A172 (cell line): ENCODE measurements at regions not wholly inside any gene's neighbourhood (a gene's known extent, or its start where the extent isn't known, plus 50 kb on each side); places are given as distances from the start of the nearest gene placed in this dataset.

Source experiments
- DNase-seq: peaks from one replicate; pipeline ENCODE4 v3.0.0-alpha.2; 2015; ENCODE audit warnings: low spot score

DNA sequence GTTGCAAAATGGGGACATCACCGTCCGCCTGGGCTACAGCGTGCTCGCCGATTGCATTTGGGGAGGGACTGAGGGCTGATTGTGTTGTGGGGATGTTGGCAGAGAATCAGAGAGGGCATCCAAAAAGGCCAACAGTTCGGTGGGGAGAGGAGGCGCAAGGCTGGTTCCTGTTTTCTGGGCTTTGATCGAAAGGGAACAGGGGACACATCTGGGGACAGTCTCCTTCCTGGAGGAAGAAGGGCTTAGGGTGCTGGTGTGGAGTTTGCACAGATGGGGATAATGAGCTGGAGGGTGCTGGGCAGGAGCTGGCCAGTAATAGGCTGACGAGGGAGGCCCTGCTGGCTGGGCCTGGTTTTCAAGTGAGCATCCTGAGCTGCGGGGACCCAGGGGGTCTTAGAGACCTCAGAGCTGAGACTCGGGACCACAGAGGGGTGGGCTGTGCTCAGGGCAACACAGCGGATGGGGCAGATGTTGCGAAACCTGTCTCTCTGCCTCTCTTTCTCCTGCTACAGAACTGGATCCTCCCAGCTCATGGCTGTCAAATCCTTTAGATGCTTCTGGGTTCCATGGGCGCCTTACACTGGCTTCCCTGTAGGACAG lies 288.7 kb downstream of the SEC14L1 start:
- no peak for DNase-seq

GRCh38 chr17:77429969-77430752 lies 289.4 kb downstream of the SEC14L1 start:
- peak; percentile 97 for DNase-seq

DNA sequence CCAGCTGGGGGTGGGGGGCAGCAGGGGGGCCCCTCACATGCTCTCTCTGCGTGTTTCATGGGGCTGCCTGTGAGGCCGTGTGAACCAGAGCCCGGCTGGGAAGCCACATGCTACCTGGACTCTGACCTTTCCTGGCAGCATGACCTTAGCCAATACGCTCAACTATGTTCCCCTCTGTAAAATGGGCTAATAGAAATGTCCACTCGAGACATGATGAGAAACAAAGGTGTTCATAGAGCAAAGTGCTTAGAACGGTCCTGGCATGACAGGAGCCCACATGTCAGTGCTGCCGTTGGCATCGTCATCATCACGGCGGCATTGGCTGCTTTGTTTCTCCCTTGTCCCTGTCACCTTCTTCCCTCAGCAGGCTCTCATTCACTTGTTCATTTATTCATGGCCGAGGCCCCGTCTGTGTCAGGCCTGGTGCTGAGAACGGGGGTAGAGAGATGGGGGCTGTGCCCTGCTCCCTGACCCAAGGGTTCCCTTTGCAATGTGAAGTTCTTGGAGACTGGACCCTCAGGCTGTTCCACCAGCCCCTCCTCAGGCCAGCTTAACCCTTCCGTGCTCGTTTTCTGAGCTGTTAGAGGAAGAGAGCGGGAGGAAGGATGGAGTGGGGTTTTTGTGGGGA lies 291.4 kb downstream of the SEC14L1 start:
- DNase-seq: no peak

GRCh38 chr17:77432742-77433141 lies 292.0 kb downstream of the SEC14L1 start:
- no peak for DNase-seq

- no peak for DNase-seq
Measured at GRCh38 chr17:77433385-77434135, 292.8 kb downstream of the SEC14L1 start.

DNA sequence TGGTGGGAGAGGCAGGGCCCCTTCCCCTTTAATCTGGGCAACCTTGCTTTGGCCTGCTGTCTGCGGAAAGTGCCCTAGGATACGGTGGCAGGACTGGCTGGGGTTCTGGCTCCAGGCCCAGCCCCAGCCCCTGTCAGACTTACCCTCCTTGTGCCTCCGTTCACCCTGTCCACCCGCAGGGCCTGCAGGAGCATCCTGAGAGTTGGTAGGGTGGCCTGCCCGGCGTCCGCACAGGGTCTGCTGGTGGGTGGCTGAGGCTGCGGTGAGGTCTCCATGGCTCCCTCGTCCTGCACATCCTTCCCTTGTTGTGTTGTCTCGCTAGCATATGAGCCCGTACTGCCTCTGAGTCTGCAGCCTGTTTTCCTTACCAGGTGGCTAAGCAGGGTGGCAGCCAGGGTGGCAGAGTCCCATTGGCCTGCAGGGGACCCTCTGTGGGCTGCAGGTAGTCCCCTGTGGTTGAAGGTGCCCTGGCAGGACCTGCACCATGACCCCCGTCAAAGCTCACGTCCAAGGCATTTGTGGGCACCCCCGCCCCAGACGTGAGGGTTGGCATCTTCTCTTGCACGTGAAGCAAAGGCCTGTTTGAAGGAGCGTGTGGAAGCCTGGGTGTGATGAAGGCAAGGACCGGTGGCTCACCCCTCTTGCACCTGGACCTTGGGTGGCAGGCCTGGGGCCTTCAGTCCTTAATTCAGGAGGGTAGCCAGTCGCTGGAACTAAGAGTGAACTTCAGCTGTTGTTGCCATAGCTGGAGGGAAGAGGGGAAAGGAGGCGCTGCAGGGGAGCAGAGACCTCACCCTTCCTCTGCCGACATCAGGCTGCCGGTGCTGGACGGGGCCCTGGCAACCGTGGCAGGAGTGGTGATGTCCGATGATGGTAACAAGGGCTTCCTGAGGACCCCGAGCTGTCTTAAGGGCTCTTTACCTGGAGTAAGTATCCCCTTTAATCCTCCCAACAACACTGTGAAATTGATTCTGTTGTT lies 293.7 kb downstream of the SEC14L1 start:
- DNase-seq: no peak

GRCh38 chr17:77435272-77436057 lies 294.7 kb downstream of the SEC14L1 start:
- DNase-seq: no peak

- DNase-seq: no peak
Measured at GRCh38 chr17:77436058-77436442, 295.3 kb downstream of the SEC14L1 start.

DNA sequence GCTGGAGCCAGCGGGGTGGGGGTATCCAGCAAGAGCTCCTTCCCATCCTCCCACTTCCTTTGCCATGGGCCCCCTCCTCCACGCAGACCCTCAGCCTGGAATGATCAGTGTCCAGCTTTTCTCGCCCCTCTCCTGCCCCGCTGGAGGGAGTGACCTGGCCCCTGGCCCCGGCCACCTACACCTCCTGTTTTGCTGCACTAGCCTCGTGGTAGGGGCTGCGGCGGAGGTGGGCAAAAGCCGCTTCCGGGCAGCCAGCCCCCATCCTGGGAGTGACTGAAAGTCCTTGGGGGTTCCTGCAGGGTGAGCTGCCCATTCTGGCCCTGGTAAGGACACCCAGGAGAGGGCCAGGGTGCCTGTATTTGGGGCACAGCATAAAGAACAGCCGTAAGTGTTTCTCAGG lies 295.7 kb downstream of the SEC14L1 start:
- no peak for DNase-seq

GRCh38 chr17:77437017-77437416 lies 296.2 kb downstream of the SEC14L1 start:
- no peak for DNase-seq

DNA sequence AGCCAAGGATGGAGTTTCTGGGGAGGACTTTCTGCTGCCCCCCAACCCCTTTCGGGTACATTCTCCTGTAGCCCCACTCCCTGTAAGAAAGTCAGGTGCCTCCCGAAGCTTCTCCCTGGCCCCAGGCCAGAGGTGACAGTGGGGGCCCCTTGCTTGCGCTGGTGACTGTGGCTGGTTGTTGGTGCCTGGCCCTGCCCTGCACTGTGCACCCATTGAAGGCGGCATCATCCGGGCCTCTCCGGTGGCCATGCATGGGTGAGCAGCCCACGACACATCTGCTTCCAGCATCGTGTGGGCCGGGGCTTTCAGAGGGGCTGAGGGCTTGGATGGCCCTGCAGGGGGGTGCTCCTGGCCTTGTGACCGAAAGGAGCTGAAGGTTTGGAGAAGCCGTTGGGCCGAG lies 297.0 kb downstream of the SEC14L1 start:
- DNase-seq: no peak

DNA sequence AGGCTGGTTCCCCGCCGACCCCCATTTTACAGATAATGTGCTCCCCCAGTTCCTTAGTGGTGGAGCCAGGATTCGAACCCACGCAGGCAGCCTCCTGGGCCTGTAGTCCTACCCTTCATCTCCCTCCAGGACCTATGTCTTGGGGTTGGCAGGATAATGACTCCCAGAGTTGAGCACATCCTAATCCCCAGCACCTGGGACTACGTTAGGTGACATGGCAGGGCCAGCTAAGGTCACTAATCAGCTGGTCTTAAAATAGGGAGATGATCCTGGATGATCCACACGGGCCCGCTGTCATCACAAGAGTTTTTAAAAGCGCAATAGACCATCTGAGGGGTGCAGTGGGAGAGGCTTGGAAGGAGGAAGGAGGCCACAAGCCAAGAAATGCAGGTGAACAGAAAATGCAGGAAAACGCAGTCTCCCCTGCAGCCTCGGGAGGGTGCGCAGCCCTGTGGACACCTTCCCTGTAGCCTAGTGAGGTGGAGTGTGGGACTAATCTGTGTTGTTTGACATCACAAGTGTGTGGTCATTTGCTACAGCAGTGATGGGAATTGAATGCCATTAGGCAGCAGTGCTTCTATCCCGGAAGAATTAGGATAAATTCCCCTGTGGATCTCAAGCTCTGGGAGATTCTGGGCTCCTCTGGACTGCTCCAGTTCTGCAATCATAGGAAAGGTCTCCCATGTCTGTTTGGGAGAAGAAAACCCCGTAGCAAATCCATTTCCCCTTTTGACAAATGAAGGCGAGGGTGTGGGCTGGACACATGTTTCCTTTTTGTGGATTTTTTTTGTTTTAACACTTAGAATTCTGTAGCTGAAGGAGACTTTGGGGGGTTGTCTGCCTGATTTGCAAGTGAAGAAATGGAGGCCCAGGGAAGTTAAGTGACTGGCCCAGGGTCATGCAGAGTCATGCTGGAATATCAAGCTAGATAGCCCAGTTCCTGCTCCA lies 297.7 kb downstream of the SEC14L1 start:
- DNase-seq: no peak

DNA sequence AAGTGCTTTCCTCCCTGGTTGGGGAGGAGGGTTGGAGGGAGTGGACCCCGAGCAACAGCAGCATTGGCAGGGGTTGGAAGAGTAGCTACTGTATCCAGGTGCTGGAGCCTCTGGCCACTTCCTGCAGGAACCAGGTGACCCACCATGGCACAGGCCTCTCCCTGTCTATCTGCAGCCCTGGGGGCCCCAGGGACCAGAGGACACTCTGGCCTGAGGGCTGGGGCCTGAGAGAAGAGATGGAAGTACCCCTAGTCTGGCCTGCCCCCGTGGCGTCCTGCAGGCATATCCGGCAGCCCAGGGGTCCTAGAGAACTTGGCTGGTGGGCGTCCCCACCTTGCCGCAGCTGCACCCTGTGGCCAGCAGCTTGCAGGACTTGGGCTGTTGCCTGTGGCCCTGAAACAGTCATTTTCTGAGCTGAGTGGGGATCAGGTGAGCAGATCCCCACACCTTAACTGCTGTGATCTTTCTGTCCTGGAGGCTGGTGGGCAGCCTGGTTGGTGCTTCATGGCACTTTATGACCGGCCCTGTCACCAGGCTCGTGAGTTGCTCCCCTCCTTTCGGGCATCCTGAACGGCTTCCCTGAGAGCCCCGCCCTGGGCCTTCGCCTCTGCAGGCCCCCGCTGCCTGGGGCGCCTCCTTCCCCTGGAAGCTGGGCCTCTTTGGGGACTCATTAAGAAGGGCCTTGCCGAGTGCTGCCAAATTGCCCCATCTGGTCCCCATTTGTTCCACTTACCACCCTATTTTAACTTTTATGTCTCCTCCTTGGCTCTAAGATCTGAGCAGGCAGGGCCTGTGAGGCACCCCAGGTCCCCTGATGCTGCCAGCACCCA lies 298.6 kb downstream of the SEC14L1 start:
- no peak for DNase-seq

GRCh38 chr17:77440560-77440981 lies 299.8 kb downstream of the SEC14L1 start:
- no peak for DNase-seq

DNA sequence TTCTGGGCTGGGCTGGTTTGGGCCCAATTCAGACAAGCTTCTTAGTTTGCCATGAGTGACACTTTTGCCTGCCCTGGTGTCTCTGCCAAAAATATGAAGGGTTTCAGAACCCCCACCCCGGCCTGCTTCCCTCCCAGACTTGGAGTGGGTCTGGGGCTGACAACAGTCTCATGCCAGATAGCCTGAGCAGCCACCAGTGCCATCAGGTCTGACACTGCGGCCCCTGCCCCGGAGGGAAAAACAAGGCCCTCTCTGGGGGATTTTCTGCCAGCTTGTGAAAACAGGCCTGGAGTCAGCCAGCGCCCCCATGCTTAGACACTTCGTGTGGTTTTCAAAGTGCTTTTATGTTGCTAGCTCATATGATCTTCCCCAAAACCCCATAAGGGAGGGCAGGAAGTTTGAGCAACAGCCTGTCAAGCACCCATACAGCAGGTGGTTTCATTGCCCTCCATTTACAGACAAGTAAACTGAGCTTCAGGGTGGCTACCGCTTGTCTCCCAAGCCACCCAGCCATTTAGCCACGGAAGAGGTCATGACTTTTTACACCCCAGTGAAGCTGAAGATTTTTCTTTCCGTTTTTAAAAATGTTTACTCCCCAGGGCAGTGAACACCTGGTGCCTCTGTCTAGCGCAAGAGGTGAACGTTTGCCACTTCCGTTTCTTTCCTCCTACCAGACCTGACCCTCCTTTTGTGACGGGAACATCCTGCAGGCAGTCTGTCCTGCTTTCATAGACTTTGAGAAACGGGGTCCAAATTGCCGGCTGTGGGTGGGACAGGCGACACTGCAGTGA lies 300.6 kb downstream of the SEC14L1 start:
- no peak for DNase-seq

GRCh38 chr17:77441940-77442339 lies 301.2 kb downstream of the SEC14L1 start:
- DNase-seq: no peak

DNA sequence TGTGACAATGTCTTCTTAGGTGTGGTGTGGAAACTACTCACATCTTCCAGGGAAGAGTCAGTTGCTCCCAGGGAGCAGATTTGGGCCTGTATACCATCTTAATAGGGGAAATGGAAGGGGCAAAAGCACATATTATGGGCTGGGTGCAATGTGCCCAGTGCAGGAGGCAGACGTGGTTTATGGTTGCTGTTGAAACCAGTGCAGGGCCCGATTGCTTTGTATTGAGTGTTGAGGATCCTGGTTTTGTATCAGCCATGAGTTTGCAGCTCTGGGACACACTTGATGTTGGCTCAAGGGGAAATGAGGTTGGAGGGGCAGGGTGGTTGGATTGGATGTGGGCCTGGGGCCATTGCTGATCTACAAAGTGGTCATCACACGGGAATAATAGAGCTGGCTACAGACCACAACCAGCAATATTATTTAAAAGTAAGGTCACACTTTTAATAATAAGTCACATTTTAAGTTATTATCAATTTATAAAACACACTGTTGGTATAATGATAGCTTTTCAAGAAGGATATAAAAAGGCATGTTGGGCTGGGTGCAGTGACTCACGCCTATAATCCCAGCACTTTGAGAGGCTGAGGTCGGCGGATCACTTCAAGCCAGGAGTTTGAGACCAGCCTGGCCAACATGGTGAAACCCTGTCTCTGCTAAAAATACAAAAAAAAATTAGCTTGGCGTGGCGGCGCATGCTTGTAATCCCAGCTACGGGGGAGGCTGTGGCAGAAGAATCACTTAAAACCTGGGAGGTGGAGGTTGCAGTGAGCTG lies 302.4 kb downstream of the SEC14L1 start:
- DNase-seq: no peak
